Smooth muscle cell of the brain vasculature (primary cell): ENCODE measurements at regions not wholly inside any gene's neighbourhood (a gene's known extent, or its start where the extent isn't known, plus 50 kb on each side); places are given as distances from the start of the nearest gene placed in this dataset.

Experiments
- DNase-seq: peaks from one replicate; pipeline ENCODE4 v3.0.0-alpha.2; 2012; ENCODE audit warnings: low read depth, low spot score

DNA sequence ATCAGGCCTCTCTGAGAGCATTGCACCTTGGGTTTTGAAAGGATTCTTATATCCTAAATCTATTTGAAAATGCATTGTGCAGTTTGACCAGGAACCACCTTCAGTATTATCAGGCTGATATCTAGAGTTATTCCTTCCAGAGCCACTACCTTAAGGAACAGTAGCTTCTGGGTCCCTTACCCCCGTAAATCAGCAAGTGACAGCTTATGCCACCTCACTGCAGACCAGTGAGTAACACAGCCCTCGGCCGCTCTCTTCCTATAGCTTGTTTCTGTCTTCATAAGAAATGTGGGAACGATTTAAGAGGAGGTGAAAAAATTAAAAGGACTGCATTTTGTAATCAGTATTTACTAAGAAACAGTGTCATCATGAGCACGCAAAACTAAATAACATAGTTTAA, 584.2 kb downstream of the GALR1 start:
- no peak for DNase-seq

DNA sequence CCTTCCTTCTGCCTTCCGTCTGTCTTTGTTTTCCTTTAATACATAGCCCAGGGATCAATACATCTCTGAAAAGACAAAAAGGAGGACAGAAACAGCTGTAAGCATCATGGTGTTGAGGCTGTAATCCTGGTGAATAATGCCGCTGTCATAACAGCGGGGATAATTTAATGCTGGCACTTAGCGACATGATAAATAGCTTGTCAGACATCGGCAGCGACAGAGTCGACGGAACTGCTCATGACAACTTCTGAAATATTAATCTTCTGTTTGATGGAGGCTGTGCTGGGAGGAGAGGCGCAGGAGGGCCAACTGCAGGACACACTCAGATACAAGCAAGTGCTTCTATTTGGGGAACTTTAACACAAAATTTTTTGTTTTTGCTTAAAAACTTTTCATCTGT, 602.2 kb downstream of the GALR1 start:
- DNase-seq: no peak

DNA sequence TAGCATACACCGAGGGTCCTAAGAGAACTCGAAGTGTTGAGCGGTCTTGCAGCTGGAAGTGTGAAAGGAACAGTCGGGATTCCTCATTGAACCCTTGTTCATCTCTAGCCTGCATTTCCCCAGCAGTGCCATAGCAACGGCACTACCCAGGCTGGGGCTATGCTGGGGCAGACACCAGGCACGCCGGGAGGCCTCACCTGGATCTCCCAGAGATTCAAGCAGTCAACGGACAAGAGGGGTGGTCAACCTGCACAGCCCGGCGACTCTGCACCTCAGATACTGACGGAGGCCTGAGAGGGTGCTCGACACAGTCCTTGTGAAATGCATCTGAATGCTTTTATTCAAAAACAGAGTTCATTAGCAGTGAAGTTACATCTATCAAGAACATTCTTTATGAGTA, 604.2 kb downstream of the GALR1 start:
- no peak for DNase-seq

DNA sequence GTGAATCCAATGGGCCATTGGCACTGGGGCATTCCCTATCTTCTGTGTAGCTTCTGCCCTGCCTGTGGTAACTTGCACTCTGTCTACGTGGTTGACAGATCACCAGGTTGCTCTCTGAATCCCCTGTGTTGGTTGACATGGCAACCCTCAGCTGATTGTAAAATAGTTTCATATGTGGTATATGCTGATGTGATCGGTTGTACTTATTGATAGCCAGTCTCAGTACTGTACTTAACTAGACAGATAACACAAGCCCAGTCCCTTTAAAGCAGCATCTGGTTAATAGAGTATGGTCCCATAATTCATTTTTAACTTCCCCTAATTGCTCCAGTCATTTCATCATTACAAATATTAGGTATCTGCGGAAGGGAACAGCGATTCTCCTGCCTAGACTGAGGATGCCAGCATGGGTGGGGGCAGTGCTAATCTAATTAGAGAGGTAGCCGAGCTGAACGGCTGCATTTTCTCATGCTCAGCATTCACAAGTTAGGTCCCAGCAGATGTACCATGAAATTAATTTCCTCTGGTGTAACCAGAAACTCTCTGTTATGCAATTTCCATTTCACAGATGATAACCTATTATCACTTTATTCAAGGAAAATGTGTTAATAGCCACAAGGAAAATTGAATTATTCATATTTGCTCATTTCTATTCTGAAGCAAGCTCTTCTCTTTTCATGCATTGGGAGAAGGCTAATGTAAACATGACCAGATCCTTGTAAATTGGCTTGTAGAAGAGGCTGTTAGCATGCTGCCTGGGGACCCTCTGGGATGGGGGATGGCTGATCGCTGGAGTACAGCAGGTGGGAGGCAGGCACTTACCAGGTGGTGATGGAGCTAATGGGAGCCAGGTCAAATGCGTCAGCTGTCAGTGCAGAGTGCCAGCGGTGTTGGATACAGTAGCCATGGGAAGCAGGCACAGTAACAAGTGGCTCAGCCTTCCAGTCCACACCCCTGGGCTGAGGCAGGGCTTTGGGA, 608.3 kb downstream of the GALR1 start:
- no peak for DNase-seq

DNA sequence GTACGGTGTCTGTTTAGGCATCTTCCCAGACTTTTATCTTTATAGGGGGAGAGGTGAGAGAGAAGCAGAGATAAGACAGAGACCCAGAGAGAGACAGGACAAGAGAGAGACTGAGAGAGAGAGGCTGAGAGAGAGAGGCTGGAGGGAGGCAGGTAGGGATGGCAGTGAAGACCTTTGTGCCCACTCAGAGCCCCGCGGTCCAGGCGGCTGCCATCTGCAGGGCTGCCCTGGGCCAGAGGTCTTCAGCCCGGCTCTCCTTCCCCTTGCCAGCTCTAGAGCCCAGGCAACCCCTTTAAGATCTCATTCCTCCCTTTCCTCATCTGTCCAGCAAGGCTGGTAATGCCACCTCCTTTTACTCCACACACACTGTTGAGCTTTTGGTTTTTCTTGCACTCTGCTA, 610.0 kb downstream of the GALR1 start:
- DNase-seq: no peak

DNA sequence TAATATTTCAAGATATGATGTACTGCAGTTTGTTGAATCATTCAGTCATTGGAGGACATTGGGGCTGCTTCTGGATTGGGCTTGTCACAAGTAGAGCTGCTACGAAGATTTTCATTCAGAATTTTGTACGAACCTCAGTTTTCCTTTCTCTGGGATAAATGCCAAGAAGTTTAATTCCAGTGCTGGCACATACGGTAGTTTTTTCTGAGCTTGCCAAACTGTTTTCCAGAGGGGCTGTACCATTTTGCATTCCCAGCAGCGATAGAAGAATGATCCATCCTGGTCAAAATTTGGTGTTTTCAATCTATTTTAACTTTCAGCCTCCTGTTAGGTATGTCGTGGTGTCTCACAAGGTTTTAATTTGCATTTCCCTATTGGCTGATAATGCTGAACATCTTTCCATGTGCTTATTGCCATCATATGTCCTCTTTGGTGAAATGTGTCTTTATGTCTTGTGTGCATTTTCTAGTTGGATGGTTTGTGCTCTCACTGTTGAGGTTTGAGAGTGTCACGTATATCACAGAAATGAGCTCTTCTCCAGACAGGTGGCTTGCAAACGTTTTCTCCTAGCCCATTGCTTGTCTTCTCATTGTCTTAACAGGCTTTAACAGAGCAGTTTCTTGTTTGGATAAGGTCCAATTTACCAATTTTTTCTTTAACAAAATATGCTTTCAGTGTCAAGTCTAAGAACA, 612.6 kb downstream of the GALR1 start:
- no peak for DNase-seq

DNA sequence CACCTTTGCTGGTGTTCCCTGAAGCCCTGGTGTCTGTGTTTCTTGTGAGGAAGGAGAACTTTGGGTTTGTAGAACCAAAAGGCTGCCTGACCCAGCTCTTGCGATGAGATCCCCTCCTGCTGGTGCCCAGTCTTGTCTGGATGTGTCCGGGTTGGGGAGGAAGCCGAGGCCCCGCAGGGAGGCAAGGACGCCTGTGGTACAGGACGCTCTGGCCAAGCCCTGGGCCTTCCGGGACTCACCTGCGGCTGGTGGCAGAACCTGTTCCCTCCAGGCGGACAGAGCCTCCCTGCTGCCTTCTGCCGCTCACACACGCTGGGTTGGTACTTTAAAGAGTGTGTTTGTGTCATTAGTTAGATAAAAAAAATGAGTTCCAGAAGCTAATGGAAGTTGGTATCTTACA, 616.2 kb downstream of the GALR1 start:
- no peak for DNase-seq

DNA sequence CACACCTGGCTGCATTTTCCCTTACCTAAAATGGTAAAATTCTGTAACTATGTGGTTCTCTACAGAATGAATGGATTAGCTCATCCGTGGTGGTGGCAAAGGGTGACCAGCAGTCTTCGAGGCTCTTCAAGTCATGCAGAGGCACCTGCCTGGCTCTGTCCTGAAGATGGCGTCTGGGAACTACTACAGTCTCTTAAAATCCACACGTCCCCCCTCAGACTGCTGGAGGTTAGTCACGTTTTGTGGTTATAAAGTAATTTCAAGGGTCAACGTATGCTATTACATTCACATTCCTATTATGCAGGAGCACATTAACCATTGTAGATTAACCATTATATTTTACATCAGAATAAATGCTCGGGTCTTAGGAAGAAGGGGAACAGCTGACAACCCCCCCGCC, 616.7 kb downstream of the GALR1 start:
- no peak for DNase-seq

DNA sequence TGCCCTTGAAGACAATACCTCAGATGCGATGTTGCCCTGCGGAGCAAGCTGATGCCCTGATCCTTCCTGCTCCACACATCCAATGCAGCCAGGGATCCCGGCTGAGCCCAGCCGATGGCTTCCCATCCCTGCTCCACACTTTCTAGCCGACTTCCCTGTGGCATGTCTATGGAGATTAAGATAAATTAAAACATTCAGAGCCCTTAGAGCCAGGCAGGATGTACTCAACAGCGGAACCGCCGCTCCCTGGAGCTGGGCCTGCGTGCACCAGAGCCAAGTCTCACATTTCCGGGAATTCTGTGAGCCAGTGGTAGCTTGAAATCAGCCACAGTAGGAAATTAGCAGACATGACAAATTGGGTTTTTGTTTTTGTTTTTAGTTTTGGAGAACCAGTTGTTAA, 620.6 kb downstream of the GALR1 start:
- DNase-seq: no peak

DNA sequence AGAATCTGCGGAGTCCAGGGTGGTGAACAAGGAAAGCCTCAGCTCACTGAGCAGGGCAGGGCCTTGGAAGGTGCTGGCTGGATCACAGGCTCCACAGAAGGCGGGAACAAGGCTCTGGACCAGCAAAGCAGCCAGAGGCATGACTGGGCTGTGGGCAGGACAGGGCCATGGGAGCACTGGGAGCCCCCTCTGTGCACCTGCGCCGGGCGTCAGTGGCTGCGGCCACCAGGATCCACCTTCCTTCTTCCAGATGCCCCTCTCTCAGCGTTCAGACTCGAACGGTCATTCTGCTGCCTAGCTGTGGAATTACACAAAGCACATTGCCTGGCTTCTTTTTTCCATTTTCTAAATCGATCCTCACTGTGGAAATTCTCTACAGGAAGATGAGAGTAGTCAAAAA, 621.2 kb downstream of the GALR1 start:
- no peak for DNase-seq

DNA sequence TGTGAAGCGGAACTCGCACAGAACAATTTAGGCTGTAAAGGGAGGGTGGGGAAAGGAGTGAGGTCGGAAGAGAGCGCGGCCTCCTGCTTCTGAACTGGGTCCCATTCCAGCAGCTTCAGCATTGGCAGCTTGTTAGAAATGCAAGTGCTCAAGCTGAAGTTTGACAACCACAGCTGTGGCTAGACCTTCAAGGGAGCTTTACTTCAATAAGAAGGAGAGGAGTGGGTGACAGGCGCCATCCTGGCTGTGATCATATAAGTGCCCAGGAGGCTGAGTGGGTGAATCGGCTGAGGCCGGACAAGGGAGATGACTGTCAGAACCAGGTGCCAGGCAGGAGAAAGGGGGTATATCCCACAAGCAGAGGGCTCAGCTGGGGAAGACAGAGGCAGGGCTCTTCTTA, 622.5 kb downstream of the GALR1 start:
- DNase-seq: no peak

DNA sequence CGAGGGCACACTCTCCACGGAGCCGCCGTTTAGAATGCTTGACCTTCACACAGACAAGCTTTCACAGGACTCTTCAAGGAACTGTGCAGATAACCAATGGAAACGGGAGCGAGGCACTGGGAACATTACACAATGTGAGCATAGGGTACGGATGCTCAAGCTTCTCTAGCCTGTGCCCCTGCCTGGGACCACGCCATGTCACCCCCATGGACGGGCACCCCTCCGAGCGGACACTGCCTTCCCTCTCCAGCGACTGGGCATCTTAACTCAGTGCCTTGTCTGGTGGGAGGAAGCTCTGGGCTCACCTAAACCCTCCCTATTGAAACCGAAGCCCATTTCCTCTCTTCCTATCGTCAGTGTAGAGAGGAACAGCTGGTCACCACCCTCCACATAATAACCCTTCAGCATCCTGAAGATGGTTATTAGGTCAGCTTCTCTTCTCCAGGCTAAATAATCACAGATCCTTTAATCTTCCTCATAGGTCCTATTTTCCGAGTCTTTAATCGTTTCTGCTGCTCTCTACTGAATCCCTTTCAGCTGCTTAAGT, 626.7 kb downstream of the GALR1 start:
- DNase-seq: no peak

DNA sequence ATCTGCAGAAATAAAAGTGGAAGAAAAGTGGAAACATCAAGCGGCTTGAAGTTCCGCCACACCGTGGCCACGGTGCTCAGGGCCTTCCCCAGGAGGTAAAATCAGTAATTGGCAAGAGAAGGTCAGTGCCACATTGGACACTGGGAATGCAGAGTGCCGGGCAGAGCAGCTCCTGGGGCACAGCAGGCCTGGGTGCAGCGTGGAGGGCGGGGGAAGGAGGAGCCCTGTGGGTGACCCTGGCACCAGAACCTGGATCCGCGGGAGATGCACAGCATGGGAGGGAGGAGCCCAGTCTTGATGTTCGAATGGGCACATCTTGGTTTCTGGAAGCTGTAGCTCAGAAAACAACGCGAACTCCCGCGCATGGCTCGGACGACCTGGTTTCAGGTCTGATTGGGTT, 630.2 kb downstream of the GALR1 start:
- DNase-seq: no peak

DNA sequence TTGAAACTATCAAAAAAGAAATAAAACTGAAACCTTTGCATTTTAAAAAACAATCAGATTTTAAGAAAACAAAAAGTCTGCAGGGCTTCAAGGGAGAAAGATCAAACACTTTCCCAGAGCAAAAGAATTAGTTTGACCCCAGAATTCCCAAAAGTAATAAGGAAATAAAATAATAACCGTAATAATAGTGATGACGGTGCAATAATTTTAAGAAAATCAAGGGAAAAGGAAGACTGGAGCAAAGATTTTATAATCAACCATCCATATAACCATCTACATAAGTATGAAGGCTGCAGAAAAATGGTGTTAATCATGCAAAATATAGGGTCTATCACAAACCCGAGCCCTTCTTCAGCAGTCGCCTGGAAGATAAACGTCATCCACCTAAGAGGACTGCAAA, 634.8 kb downstream of the GALR1 start:
- DNase-seq: no peak

DNA sequence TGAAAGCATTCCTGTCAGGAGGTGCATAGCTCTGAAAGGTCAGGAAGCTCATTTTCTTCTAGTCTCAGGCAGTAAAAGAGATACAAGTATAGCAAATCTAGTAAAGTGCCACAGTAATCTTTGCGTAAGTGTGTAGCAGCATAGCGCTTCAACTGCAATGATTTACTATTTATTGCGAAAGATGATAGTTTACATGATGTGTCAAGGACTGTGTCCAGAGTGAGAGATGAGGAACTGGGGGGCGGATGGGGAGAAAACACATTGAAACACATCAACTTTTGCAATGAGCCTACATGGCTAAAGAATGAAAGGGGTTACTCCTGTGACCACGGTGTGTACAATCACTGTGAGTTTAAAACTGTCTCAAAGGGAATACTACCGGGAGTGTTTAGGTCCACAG, 644.4 kb downstream of the GALR1 start:
- DNase-seq: no peak

DNA sequence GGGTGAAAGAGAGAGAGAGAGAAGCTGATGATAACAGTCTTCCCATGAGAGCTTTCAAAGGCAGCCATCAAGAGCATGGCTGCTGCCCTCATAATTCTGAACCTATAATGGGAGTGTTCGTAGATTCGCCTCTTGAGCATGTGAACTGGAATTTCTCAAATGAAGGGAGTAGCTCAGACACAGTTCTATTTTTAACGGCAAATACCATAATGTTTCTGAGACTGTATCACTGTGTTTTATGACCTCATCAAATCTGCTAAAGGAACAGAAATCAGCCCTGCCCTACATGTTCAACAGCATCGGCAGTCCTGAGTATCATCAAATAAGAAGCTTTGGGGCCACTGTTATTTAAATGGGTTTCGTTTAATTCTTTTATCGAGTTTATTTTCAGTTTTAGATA, 645.6 kb downstream of the GALR1 start:
- no peak for DNase-seq

DNA sequence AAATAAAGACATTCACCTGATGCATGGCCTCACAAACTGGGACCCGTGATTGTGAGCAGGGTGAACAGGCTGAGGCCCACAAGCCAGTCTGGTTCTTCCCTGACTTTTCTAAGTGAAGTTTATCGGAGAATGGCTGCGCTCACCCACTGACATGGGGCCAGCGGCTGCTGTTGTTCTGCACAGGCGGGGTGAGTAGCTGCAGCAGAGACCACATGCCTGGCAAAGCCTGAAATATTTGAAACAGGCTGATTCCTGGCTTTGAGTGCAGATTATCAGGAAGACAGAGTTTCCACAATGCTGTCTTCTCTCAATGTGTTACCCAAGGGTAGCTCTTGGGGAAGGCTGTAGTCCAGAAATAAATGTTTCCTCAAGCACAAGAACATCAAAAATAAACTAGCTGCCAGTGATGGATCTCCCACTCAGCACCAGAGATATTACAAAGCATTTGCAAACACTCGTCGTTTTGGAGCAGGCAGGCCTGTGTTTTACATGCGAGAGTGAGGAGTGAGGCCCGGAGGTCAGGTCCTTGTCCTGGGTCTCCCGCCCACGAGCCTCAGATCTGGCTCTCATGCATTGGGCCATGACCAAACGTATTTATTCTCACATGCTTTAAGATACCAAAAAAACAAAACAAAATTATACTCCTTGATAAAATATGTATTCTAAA, 647.1 kb downstream of the GALR1 start:
- no peak for DNase-seq

DNA sequence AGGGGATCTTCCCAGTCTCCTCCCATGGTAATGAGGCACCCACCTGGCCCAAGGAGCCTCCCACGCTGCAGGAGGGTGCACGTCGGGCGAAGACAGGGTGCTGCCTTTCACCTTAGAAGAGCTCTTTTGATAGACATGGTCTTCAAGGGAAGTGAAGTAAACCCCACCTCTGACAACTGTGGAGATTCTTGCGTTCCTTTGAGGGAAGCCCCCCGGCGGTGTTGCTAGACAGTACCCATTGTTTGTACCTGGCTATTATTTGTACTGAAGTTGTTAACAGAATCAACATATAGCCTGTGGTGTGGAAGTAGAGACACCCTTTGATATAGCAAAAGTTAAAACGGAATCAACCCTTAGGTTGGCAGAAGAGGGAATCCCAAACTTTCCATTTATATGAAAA, 648.0 kb downstream of the GALR1 start:
- no peak for DNase-seq

DNA sequence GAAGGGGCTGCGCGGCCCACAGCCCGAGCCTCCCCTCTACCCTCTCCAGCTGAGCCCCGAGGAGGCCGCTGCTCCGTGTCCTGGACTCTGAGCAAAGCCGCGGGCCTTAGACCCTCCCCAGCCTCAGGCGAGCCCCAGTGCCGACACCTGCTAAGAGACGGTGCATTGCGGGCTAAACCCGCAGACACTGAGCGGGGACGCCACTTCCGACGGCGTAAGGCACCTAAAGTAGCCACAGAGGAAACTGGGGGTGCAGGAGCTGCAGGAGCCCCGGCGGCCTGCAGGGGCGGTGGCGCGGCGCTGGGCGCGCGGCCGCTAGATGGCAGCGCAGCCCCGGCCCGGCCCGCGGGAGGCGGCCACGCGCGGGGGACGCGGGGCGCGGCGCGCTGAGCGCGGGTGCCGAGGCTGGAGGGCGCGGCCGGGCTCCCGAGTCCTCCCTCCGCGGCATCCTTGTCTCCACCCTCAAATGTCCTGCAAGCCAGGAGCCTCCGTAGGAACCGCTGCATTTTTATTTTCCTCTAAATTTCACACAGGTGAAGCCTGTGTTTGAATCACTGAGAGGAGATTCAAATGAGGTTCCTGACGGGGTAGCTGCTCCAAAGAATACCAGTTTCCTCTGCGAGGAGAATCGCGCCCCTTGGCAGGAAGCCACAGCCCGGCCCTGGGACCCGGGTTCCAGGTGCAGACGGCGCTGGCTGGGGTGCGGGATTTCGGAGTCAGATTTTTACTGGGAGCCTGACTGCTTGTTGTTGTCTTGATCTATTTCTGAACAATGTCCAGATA, 650.5 kb downstream of the GALR1 start:
- no peak for DNase-seq

DNA sequence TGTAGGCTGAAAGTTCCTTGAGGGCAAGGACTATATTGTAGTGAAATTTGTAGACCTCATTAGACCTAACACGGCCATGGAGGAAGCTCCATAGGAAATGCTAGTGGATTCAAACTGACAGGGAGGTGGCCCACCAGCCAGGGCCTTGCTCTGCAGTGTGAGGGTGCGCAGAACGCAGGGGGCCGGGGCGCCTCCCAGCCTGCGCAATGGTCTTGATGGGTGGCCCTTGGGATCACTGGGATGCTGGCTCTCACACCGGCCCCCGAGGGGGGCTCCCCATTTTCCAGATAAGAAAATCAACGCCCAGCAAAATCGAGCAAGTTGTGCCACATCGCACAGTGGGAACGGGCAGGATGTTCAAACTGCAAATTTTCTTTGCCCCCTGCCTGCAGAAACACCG, 655.4 kb downstream of the GALR1 start:
- DNase-seq: no peak

DNA sequence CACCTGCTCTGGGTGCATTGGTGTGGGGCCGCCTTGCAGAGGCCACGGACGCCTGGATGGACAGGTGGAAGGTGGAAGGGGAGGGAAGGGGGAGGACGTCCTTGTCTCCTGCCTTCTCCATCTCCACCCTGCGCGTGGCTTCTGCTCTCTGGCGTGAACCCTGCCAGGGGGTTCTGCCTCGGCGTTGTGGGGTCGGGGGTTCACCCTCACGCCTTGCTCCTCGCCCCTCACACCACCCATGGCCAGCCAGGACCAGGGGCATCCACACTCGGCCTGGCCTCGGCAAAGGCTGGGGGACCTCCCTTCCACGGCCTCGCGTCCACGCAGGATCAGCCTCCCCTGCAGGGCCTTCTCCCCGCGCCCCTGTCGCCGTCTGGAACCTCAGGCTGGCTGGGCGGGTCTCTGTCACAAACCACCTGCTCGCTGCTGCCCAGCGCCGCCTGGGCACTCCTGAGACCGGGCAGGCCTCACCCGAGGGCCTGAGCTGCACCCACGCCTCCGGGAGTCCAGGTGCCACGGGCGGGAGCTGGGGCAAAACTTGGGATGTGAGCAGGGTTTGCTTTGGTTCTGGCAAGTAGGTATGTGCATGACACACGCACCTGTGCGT, 655.9 kb downstream of the GALR1 start:
- DNase-seq: no peak
